ENCODE measurements at regions not wholly inside any gene's neighbourhood (a gene's known extent, or its start where the extent isn't known, plus 50 kb on each side); places are given as distances from the start of the nearest gene placed in this dataset.

DNA sequence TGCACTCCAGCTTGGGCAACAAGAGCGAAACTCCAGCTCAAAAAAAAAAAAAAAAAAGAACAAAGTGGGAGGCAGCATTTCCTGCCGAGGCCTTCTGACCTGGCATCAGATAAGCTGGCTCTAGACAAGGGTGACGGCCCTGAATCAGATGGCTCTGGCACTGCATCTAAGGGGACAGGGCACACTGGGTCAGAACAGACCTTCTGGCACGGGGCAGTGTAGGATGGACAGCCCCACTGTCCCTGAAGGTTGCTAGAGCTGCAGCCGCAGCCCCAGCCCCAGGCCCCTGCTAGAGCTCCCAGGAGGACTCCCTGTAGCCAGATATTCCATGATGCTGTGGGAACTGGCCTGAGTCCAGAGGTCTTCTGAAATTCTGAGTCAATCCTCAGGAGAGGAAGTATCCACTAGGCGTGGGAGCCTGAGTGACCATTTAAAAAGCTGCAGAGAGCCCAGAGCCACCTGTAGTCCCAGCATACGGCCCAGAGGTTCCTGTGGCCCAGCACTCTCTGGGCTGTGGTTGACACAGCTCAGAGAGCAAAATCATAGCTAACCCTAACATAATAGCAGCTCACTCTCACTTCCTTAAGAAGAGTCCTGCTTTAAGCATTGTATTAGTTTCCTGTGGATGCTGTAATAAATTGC lies 69.2 kb upstream of the MFGE8 start:
- Histone ChIP-seq H3K27ac (ENCODE audit: low read depth, low read length) (no peak overlapping the region), H3K4me3 (ENCODE audit: insufficient read depth, low read length, poor library complexity, severe bottlenecking) (no peak overlapping the region), H3F3A (ENCODE audit: insufficient read depth) (no peaks in the 10 kb centered on the region), H3K27me3 (ENCODE audit: low read length) (no peaks in the 10 kb centered on the region), H4K20me1 (ENCODE audit: low read depth, low read length) (no peaks in the 10 kb centered on the region), H3K79me2 (ENCODE audit: insufficient read depth, low read length) (no peaks in the 10 kb centered on the region), H3K9ac (ENCODE audit: low read length) (no peak overlapping the region), H2AFZ (ENCODE audit: low read depth, low read length, severe bottlenecking) (no peak overlapping the region), H3K9me2 (replicated peaks; ENCODE audit: insufficient read depth, low read length) (no peaks in the 10 kb centered on the region), H3K36me3 (ENCODE audit: low read length) (no peaks in the 10 kb centered on the region), H3K4me2 (ENCODE audit: low read depth, low read length, poor library complexity, severe bottlenecking) (no peak overlapping the region), H3K9me3 (ENCODE audit: insufficient read depth, low read length) (no peaks in the 10 kb centered on the region)
- no peak for TF ChIP-seq EZH2phosphoT487 (conservative IDR thresholded peaks at IDR 0.05; ENCODE audit: low read length)
- TF ChIP-seq, protein P1, sequence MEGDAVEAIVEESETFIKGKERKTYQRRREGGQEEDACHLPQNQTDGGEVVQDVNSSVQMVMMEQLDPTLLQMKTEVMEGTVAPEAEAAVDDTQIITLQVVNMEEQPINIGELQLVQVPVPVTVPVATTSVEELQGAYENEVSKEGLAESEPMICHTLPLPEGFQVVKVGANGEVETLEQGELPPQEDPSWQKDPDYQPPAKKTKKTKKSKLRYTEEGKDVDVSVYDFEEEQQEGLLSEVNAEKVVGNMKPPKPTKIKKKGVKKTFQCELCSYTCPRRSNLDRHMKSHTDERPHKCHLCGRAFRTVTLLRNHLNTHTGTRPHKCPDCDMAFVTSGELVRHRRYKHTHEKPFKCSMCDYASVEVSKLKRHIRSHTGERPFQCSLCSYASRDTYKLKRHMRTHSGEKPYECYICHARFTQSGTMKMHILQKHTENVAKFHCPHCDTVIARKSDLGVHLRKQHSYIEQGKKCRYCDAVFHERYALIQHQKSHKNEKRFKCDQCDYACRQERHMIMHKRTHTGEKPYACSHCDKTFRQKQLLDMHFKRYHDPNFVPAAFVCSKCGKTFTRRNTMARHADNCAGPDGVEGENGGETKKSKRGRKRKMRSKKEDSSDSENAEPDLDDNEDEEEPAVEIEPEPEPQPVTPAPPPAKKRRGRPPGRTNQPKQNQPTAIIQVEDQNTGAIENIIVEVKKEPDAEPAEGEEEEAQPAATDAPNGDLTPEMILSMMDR (IDR thresholded peaks at IDR 0.05; ENCODE audit: insufficient read depth, low read length, poor library complexity, severe bottlenecking): no peak

DNA sequence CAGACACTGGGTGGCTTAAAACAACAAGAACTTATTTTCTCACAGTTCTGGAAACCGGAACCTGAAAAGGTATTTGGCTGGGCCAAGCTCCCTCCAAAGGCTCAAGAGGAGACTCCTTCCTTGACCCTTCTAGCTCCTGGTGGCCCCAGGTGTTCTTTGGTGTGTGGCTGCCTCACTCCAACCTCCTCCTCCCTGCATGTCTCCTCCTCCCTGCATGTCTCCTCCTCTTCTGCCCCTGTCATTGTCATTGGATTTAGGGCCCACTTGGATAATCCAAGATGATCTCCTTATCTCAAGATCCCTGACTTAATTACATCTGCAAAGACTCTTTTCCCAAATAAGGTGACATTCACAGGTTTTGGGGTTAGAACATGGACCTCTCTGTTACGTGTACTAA lies 69.8 kb upstream of the MFGE8 start:
- Histone ChIP-seq H3K27ac (ENCODE audit: low read depth, low read length) (no peak overlapping the region), H3K4me2 (ENCODE audit: low read depth, low read length, poor library complexity, severe bottlenecking) (no peak overlapping the region), H3K9me3 (ENCODE audit: insufficient read depth, low read length) (no peaks in the 10 kb centered on the region), H2AFZ (ENCODE audit: low read depth, low read length, severe bottlenecking) (no peak overlapping the region), H3K9ac (ENCODE audit: low read length) (no peak overlapping the region), H3K9me2 (replicated peaks; ENCODE audit: insufficient read depth, low read length) (no peaks in the 10 kb centered on the region), H3K4me3 (ENCODE audit: insufficient read depth, low read length, poor library complexity, severe bottlenecking) (no peak overlapping the region), H3F3A (ENCODE audit: insufficient read depth) (no peaks in the 10 kb centered on the region), H3K36me3 (ENCODE audit: low read length) (no peaks in the 10 kb centered on the region), H4K20me1 (ENCODE audit: low read depth, low read length) (no peaks in the 10 kb centered on the region), H3K27me3 (ENCODE audit: low read length) (no peaks in the 10 kb centered on the region), H3K79me2 (ENCODE audit: insufficient read depth, low read length) (no peaks in the 10 kb centered on the region)
- TF ChIP-seq EZH2phosphoT487 (conservative IDR thresholded peaks at IDR 0.05; ENCODE audit: low read length): no peak
- TF ChIP-seq, protein P1 (IDR thresholded peaks at IDR 0.05; ENCODE audit: insufficient read depth, low read length, poor library complexity, severe bottlenecking): no peak

DNA sequence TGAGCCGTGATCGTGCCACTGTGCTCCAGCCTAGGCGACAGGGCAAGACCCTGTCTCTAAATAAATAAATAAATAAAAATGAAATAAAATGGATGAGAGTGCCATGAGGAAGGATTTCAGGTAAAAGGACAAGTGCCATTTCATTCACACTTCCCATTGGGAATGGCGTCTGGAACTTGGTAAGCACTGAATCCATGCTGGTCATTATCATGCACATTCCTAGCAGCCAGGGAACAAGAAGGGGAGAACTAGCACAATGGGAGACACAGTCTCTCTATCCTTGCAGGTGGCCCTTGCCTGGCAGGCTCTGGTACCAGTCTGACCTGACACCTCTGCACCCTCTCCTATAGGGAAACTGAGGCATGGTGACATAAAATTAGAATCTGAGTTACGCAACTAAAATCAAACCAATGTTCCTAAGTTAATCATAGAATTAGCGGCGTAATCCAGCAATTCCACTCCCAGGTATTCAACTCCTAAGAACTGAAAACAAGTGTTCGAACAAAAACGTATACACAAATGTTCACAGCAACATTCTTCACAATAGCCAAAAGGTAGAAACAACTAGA lies 70.8 kb upstream of the MFGE8 start:
- no peaks in the 10 kb centered on the region for H4K20me1 ChIP-seq (ENCODE audit: low read depth, low read length)
- H3K4me2 ChIP-seq (ENCODE audit: low read depth, low read length, poor library complexity, severe bottlenecking): no peak overlapping the region
- no peaks in the 10 kb centered on the region for H3K9me3 ChIP-seq (ENCODE audit: insufficient read depth, low read length)
- no peak overlapping the region for H3K27ac ChIP-seq (ENCODE audit: low read depth, low read length)
- no peaks in the 10 kb centered on the region for H3K79me2 ChIP-seq (ENCODE audit: insufficient read depth, low read length)
- H3F3A ChIP-seq (ENCODE audit: insufficient read depth): no peaks in the 10 kb centered on the region
- H3K27me3 ChIP-seq (ENCODE audit: low read length): no peaks in the 10 kb centered on the region
- TF ChIP-seq, protein P1 (IDR thresholded peaks at IDR 0.05; ENCODE audit: insufficient read depth, low read length, poor library complexity, severe bottlenecking): no peak
- no peak for TF ChIP-seq EZH2phosphoT487 (conservative IDR thresholded peaks at IDR 0.05; ENCODE audit: low read length)
- H3K36me3 ChIP-seq (ENCODE audit: low read length): no peaks in the 10 kb centered on the region
- H3K9ac ChIP-seq (ENCODE audit: low read length): no peak overlapping the region
- H3K9me2 ChIP-seq (replicated peaks; ENCODE audit: insufficient read depth, low read length): no peaks in the 10 kb centered on the region
- no peak overlapping the region for H2AFZ ChIP-seq (ENCODE audit: low read depth, low read length, severe bottlenecking)
- no peak overlapping the region for H3K4me3 ChIP-seq (ENCODE audit: insufficient read depth, low read length, poor library complexity, severe bottlenecking)
